Osteoblast (primary cell): ENCODE measurements at regions not wholly inside any gene's neighbourhood (a gene's known extent, or its start where the extent isn't known, plus 50 kb on each side); places are given as distances from the start of the nearest gene placed in this dataset.

ENCODE experiments used
- DNase-seq: peaks from one replicate; pipeline ENCODE4 v3.0.0; 2011; ENCODE audit warnings: low spot score, mixed read lengths; ENCODE audit not compliant: insufficient read length; ENCODE audit errors: missing footprints
- H2AFZ ChIP-seq: 2 replicates; pipeline ENCODE4 v1.6.0; 2011; ENCODE audit warnings: mild to moderate bottlenecking, low read length
- H3K27ac ChIP-seq: 2 replicates; pipeline ENCODE4 v1.5.1; 2011; ENCODE audit warnings: mild to moderate bottlenecking, low read depth, low read length, moderate library complexity
- H3K27me3 ChIP-seq: 2 replicates; pipeline ENCODE4 v1.6.0; 2012; ENCODE audit warnings: mild to moderate bottlenecking, control low read depth, inconsistent platforms, low read length, moderate library complexity; ENCODE audit not compliant: insufficient read depth
- H3K36me3 ChIP-seq: 2 replicates; pipeline ENCODE4 v1.5.1; 2011; ENCODE audit warnings: mild to moderate bottlenecking, low read length, control low read depth, moderate library complexity; ENCODE audit not compliant: insufficient read depth
- H3K4me1 ChIP-seq: 2 replicates; pipeline ENCODE4 v1.5.1; 2011; ENCODE audit warnings: mild to moderate bottlenecking, low read length, control low read depth, moderate library complexity; ENCODE audit not compliant: insufficient read depth
- H3K4me2 ChIP-seq: 2 replicates; pipeline ENCODE4 v1.6.0; 2011; ENCODE audit warnings: mild to moderate bottlenecking, low read length; ENCODE audit not compliant: insufficient read depth
- H3K4me3 ChIP-seq: fragments of 200-600 bp; sonication (generic); 3 replicates; pipeline ENCODE4 v1.5.1; 2012; ENCODE audit warnings: mild to moderate bottlenecking, low read length, inconsistent platforms; ENCODE audit not compliant: insufficient read depth
- H3K79me2 ChIP-seq: 2 replicates; pipeline ENCODE4 v1.6.0; 2012; ENCODE audit warnings: mild to moderate bottlenecking, low read length, control low read depth, inconsistent platforms; ENCODE audit not compliant: insufficient read depth
- H3K9me3 ChIP-seq: 2 replicates; pipeline ENCODE4 v1.5.1; 2011; ENCODE audit warnings: low read depth, low read length, control low read depth
- H4K20me1 ChIP-seq: 2 replicates; pipeline ENCODE4 v1.6.0; 2012; ENCODE audit warnings: mild to moderate bottlenecking, low read length, control low read depth; ENCODE audit not compliant: insufficient read depth
- TF ChIP-seq, protein P1 (sequence below): IDR thresholded peaks from 2 replicates; pipeline ENCODE4 v1.5.1; 2011; ENCODE audit warnings: mild to moderate bottlenecking, low read depth, low read length, moderate library complexity; ENCODE audit errors: extremely low read depth

DNA sequence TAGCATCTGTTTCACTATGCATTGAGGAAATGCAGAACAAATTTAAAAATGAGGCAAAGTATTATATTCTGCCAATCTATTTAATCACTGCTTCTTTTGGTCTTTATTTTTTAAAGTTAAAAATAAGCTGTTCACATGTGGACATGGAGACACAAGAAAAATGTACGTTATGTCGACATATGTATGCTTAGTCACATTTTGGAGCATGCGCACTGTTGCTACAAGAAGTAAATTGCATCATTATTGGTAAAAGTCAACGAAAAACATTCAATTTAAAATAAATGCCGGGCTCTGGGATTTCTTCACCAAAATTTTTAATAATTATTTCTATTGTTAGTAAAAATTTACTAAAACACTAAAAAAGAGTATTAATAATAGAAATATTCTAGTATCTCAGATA is 876.3 kb upstream of the CTNND2 start:
- TF ChIP-seq, protein P1, sequence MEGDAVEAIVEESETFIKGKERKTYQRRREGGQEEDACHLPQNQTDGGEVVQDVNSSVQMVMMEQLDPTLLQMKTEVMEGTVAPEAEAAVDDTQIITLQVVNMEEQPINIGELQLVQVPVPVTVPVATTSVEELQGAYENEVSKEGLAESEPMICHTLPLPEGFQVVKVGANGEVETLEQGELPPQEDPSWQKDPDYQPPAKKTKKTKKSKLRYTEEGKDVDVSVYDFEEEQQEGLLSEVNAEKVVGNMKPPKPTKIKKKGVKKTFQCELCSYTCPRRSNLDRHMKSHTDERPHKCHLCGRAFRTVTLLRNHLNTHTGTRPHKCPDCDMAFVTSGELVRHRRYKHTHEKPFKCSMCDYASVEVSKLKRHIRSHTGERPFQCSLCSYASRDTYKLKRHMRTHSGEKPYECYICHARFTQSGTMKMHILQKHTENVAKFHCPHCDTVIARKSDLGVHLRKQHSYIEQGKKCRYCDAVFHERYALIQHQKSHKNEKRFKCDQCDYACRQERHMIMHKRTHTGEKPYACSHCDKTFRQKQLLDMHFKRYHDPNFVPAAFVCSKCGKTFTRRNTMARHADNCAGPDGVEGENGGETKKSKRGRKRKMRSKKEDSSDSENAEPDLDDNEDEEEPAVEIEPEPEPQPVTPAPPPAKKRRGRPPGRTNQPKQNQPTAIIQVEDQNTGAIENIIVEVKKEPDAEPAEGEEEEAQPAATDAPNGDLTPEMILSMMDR: no peak

GRCh38 chr5:12777342-12777741 is 873.1 kb upstream of the CTNND2 start:
- H3K27ac ChIP-seq: no peak overlapping the region
- H3K4me1 ChIP-seq: no peaks in the 10 kb centered on the region
- H3K9me3 ChIP-seq: no peaks in the 10 kb centered on the region
- no peaks in the 10 kb centered on the region for H4K20me1 ChIP-seq
- H3K4me3 ChIP-seq: no peak overlapping the region
- H3K27me3 ChIP-seq: no peaks in the 10 kb centered on the region
- TF ChIP-seq, protein P1: no peak
- no peaks in the 10 kb centered on the region for H3K36me3 ChIP-seq
- H3K79me2 ChIP-seq: no peaks in the 10 kb centered on the region
- H2AFZ ChIP-seq: no peak overlapping the region
- no peak for DNase-seq
- H3K4me2 ChIP-seq: no peak overlapping the region

More for the DNA sequence above, 876.3 kb upstream of the CTNND2 start:
- no peak for DNase-seq
- Histone ChIP-seq H2AFZ (no peak overlapping the region), H3K27me3 (no peaks in the 10 kb centered on the region), H3K4me2 (no peak overlapping the region), H3K36me3 (no peaks in the 10 kb centered on the region), H3K9me3 (no peaks in the 10 kb centered on the region), H3K4me3 (no peak overlapping the region), H3K79me2 (no peaks in the 10 kb centered on the region), H4K20me1 (no peaks in the 10 kb centered on the region), H3K27ac (no peak overlapping the region), H3K4me1 (no peaks in the 10 kb centered on the region)

- no peak for DNase-seq
- H3K27me3 ChIP-seq: no peaks in the 10 kb centered on the region
- H3K79me2 ChIP-seq: no peaks in the 10 kb centered on the region
- no peaks in the 10 kb centered on the region for H3K4me1 ChIP-seq
- no peak overlapping the region for H3K4me3 ChIP-seq
- no peak overlapping the region for H2AFZ ChIP-seq
- TF ChIP-seq, protein P1: no peak
- H3K27ac ChIP-seq: no peak overlapping the region
- no peaks in the 10 kb centered on the region for H4K20me1 ChIP-seq
- H3K9me3 ChIP-seq: peaks cover 1% of the 10 kb centered on the region
- H3K4me2 ChIP-seq: no peak overlapping the region
- no peaks in the 10 kb centered on the region for H3K36me3 ChIP-seq
Measured at GRCh38 chr5:12772276-12772675, 868.0 kb upstream of the CTNND2 start.

GRCh38 chr5:12759377-12759776 is 855.1 kb upstream of the CTNND2 start:
- no peaks in the 10 kb centered on the region for H3K27me3 ChIP-seq
- H3K4me2 ChIP-seq: no peak overlapping the region
- H2AFZ ChIP-seq: no peak overlapping the region
- DNase-seq: no peak
- H3K27ac ChIP-seq: no peak overlapping the region
- no peak overlapping the region for H3K4me3 ChIP-seq
- no peaks in the 10 kb centered on the region for H3K79me2 ChIP-seq
- no peaks in the 10 kb centered on the region for H3K36me3 ChIP-seq
- H3K4me1 ChIP-seq: no peaks in the 10 kb centered on the region
- H3K9me3 ChIP-seq: no peaks in the 10 kb centered on the region
- H4K20me1 ChIP-seq: no peaks in the 10 kb centered on the region
- TF ChIP-seq, protein P1: no peak
